SK-N-SH (cell line): ENCODE measurements at regions not wholly inside any gene's neighbourhood (a gene's known extent, or its start where the extent isn't known, plus 50 kb on each side); places are given as distances from the start of the nearest gene placed in this dataset.

Experiments
- CTCF ChIA-PET: fragments of 300-600, 350-600 bp; formaldehyde crosslinking; extraction: SDS; loops from one replicate; lab custom pipeline; 2021; lab: Yijun Ruan, JAX
- POLR2A ChIA-PET: fragments of 350-600 bp; sonication (Branson Sonifier 250); formaldehyde crosslinking; extraction: SDS; loops from one replicate; lab custom pipeline; 2020; ENCODE audit warnings: antibody characterized with exemption, inconsistent platforms; lab: Yijun Ruan, JAX
- DNase-seq: peaks from one replicate; pipeline ENCODE4 v3.0.0; 2012
- H2AFZ ChIP-seq: fragments of 200-600 bp; sonication (generic); 2 replicates; pipeline ENCODE4 v1.8.1; 2016; ENCODE audit warnings: antibody characterized with exemption, mild to moderate bottlenecking, low read depth
- H3F3A ChIP-seq: fragments of 200-600 bp; sonication (generic); replicated peaks from 2 replicates; pipeline ENCODE3; 2016; ENCODE audit warnings: antibody characterized with exemption, mild to moderate bottlenecking; ENCODE audit not compliant: insufficient read depth
- H3K27ac ChIP-seq, 2 experiments: fragments of 200-500 bp in 1 of 2; fragments of 200-600 bp in 1 of 2; sonication (Bioruptor generic) in 1 of 2; sonication (generic), shearing (Covaris generic) in 1 of 2; 2 replicates each; pipeline versions ENCODE4 v1.5.1 to v1.6.1; 2014 to 2016; ENCODE audit warnings: low read depth in 2 of 2, inconsistent platforms in 1 of 2, low read length in 1 of 2, mild to moderate bottlenecking in 1 of 2, mixed read lengths in 1 of 2
- H3K27me3 ChIP-seq: fragments of 200-600 bp; sonication (generic), shearing (Covaris generic); 2 replicates; pipeline ENCODE4 v1.6.1; 2016; ENCODE audit warnings: mixed run types; ENCODE audit not compliant: insufficient read depth
- H3K36me3 ChIP-seq, 2 experiments: fragments of 200-500 bp in 1 of 2; fragments of 200-600 bp in 1 of 2; sonication (Bioruptor generic) in 1 of 2; sonication (generic) in 1 of 2; replicated peaks in 1 of 2; 2 replicates each; pipeline versions ENCODE3 to v1.5.1; 2014 to 2016; ENCODE audit warnings: low read length in 1 of 2, mild to moderate bottlenecking in 1 of 2; ENCODE audit not compliant: insufficient read depth in 2 of 2, control insufficient read depth in 1 of 2
- H3K4me1 ChIP-seq, 2 experiments: fragments of 200-500 bp in 1 of 2; fragments of 200-600 bp in 1 of 2; sonication (Bioruptor generic) in 1 of 2; sonication (generic), shearing (Covaris generic) in 1 of 2; 2 replicates each; pipeline versions ENCODE4 v1.5.1 to v1.6.1; 2014 to 2016; ENCODE audit warnings: low read depth in 1 of 2, low read length in 1 of 2, mixed run types in 1 of 2; ENCODE audit not compliant: insufficient read depth in 2 of 2, control insufficient read depth in 1 of 2
- H3K4me2 ChIP-seq: fragments of 200-600 bp; sonication (generic), shearing (Covaris generic); 2 replicates; pipeline ENCODE4 v1.6.1; 2017; ENCODE audit warnings: mixed run types
- H3K4me3 ChIP-seq, 2 experiments: fragments of 200-500 bp in 1 of 2; fragments of 200-600 bp in 1 of 2; sonication (Bioruptor generic) in 1 of 2; sonication (generic), shearing (Covaris generic) in 1 of 2; 2 replicates each; pipeline versions ENCODE4 v1.5.1 to v1.8.1; 2014 to 2016; ENCODE audit warnings: low read depth in 2 of 2, inconsistent platforms in 1 of 2, low read length in 1 of 2, mild to moderate bottlenecking in 1 of 2, mixed read lengths in 1 of 2, moderate library complexity in 1 of 2
- H3K79me2 ChIP-seq: fragments of 200-600 bp; sonication (generic); 2 replicates; pipeline ENCODE4 v1.8.1; 2017; ENCODE audit warnings: mild to moderate bottlenecking; ENCODE audit not compliant: insufficient read depth
- H3K9ac ChIP-seq: fragments of 200-600 bp; sonication (generic); 2 replicates; pipeline ENCODE4 v1.6.1; 2017; ENCODE audit warnings: mixed run types
- H3K9me2 ChIP-seq: fragments of 200-600 bp; sonication (generic); 2 replicates; pipeline ENCODE4 v1.6.1; 2017; ENCODE audit warnings: mixed run types
- H3K9me3 ChIP-seq: fragments of 200-600 bp; sonication (generic); 2 replicates; pipeline ENCODE4 v1.6.1; 2017; ENCODE audit warnings: mixed run types, mild to moderate bottlenecking, moderate library complexity
- H4K20me1 ChIP-seq: fragments of 200-600 bp; sonication (generic); 2 replicates; pipeline ENCODE4 v1.6.1; 2017; ENCODE audit warnings: mild to moderate bottlenecking, mixed run types; ENCODE audit not compliant: insufficient read depth
- EZH2phosphoT487 ChIP-seq: fragments of 200-600 bp; sonication (generic); IDR thresholded peaks from 2 replicates; pipeline ENCODE4 v1.6.1; 2017; ENCODE audit warnings: low read depth, mixed run types, mild to moderate bottlenecking, antibody characterized with exemption, moderate library complexity, borderline replicate concordance
- GABPA ChIP-seq: IDR thresholded peaks from 2 replicates; pipeline ENCODE4 v1.4.0; 2012; ENCODE audit warnings: low read depth, mild to moderate bottlenecking
- GATA2 ChIP-seq: sonication (generic); formaldehyde crosslinking; IDR thresholded peaks from 2 replicates; pipeline ENCODE4 v1.5.0; 2020; ENCODE audit warnings: mild to moderate bottlenecking, missing genetic modification reagents
- JUND ChIP-seq: IDR thresholded peaks from 2 replicates; pipeline ENCODE4 v1.4.0; 2012
- NRF1 ChIP-seq: IDR thresholded peaks from 2 replicates; pipeline ENCODE4 v1.6.1; 2012; ENCODE audit warnings: low read depth, mild to moderate bottlenecking, low read length
- TEAD4 ChIP-seq: IDR thresholded peaks from 2 replicates; pipeline ENCODE4 v1.4.0; 2012; ENCODE audit warnings: mild to moderate bottlenecking, borderline replicate concordance; ENCODE audit not compliant: insufficient read depth
- WGBS: methylation state at CpG from one replicate; pipeline ENCODE4 v1.1.6; 2017; ENCODE audit warnings: low lambda C conversion rate; 5-methylcytosine and 5-hydroxymethylcytosine counted together
- TF ChIP-seq, protein P1 (sequence below): fragments of 200-600 bp; sonication (generic); IDR thresholded peaks from 2 replicates; pipeline ENCODE4 v1.6.1; 2017; ENCODE audit warnings: antibody characterized with exemption, mild to moderate bottlenecking, moderate library complexity
- TF ChIP-seq, protein P2 (sequence below): IDR thresholded peaks from 2 replicates; pipeline ENCODE4; 2012

DNA sequence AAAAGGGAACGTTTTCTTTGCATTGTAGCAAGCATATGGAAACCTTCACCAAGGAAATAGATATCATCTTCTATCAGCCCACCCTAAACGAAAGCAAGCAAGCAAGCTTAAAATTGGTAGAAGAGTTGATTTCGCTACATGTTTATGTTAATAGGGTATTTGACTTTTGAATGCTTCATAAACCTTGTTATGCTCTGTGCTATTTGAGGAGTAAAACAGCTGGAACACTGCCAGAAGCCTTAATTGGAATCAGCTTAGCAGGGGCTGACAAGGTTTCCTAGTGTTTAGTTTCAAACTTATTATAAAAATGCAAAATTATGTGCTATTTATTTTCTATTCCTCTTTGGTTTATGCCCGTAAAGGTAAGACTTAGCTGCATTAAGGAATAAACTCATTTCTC is 70.6 kb upstream of the LINC00305 start (continued):
- TF ChIP-seq, protein P1, sequence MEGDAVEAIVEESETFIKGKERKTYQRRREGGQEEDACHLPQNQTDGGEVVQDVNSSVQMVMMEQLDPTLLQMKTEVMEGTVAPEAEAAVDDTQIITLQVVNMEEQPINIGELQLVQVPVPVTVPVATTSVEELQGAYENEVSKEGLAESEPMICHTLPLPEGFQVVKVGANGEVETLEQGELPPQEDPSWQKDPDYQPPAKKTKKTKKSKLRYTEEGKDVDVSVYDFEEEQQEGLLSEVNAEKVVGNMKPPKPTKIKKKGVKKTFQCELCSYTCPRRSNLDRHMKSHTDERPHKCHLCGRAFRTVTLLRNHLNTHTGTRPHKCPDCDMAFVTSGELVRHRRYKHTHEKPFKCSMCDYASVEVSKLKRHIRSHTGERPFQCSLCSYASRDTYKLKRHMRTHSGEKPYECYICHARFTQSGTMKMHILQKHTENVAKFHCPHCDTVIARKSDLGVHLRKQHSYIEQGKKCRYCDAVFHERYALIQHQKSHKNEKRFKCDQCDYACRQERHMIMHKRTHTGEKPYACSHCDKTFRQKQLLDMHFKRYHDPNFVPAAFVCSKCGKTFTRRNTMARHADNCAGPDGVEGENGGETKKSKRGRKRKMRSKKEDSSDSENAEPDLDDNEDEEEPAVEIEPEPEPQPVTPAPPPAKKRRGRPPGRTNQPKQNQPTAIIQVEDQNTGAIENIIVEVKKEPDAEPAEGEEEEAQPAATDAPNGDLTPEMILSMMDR, result no peak
- no peak for TF ChIP-seq EZH2phosphoT487
- no peak for TF ChIP-seq JUND
- no peak for TF ChIP-seq NRF1
- no peak for TF ChIP-seq TEAD4

DNA sequence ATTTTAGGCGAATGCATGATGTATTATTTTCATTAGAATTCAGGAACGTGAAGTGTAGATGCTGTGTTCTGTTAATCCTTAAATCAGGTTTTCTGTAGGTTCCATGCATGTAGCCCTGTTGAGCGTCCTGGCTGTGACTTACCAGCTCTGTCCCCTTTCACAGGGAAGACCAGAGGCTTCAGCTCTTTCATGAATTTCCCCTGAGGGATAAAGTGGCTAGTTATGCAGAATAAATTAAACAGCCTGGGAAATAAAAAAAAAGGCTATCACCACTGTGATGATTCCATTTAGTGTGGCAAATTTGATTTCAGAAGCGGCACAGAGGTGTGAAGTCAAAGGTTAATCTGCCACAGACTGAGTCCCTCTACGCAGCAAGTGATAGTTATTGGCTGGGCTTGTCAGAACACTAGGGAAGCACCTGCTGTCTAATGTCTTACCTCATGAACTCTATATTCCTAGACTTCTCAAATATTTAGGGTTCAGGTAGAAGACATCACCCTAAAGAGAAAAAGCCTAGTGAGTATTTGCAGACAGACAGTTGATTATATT is 61.6 kb upstream of the LINC00305 start:
- Histone ChIP-seq H4K20me1 (no peaks in the 10 kb centered on the region), H3F3A (no peaks in the 10 kb centered on the region), H3K4me1 (no peaks in the 10 kb centered on the region), H3K4me3 (no peak overlapping the region), H3K9ac (no peak overlapping the region), H3K9me2 (no peaks in the 10 kb centered on the region), H3K27ac (no peak overlapping the region), H3K27me3 (no peaks in the 10 kb centered on the region), H3K9me3 (no peaks in the 10 kb centered on the region), H2AFZ (no peak overlapping the region), H3K4me2 (no peak overlapping the region), H3K79me2 (no peaks in the 10 kb centered on the region), H3K36me3 (no peaks in the 10 kb centered on the region)
- TF ChIP-seq GATA2 (CRISPR knock-in tag), result peak; percentile 74
- TF ChIP-seq GABPA, result no peak
- POLR2A ChIA-PET, result no interaction called here
- CTCF ChIA-PET, result no interaction called here
- 5% methylated on average over 5 of the region's 5 CpGs for WGBS
- peak; percentile 22 for DNase-seq

DNA sequence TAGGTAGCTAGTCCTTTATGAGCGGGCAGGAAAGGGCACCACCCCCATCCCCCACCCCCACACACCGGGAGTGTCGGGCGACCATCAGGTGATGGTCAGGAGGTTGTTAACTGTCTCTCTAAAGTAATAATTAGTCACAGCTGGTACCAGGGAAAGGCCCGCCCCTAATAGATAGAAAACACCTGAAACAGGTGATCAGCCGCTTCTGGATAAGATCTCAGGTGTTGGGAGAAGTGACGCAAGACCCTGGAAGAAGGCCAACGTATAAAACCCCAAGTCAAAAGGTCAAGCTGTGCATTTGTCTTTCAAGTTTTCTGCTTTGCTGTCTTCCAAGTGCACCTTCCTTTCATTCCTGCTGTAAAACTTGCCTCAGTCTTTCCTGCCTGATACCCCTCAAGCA is 59.6 kb upstream of the LINC00305 start:
- no peaks in the 10 kb centered on the region for H3K9me2 ChIP-seq
- TF ChIP-seq, protein P2, sequence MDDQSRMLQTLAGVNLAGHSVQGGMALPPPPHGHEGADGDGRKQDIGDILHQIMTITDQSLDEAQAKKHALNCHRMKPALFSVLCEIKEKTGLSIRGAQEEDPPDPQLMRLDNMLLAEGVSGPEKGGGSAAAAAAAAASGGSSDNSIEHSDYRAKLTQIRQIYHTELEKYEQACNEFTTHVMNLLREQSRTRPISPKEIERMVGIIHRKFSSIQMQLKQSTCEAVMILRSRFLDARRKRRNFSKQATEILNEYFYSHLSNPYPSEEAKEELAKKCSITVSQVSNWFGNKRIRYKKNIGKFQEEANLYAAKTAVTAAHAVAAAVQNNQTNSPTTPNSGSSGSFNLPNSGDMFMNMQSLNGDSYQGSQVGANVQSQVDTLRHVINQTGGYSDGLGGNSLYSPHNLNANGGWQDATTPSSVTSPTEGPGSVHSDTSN, result no peak
- TF ChIP-seq, all 33 proteins: peak for 0
- no peaks in the 10 kb centered on the region for H3K27me3 ChIP-seq
- no peaks in the 10 kb centered on the region for H3K4me1 ChIP-seq
- POLR2A ChIA-PET, result no interaction called here
- WGBS, result 54% methylated on average over 8 of the region's 8 CpGs
- H4K20me1 ChIP-seq, result no peaks in the 10 kb centered on the region
- H3K27ac ChIP-seq, result no peak overlapping the region
- no peak overlapping the region for H2AFZ ChIP-seq
- H3K4me2 ChIP-seq, result no peak overlapping the region
- no peaks in the 10 kb centered on the region for H3K36me3 ChIP-seq
- H3F3A ChIP-seq, result no peaks in the 10 kb centered on the region
- H3K4me3 ChIP-seq, result no peak overlapping the region
- DNase-seq, result no peak
- no peak overlapping the region for H3K9ac ChIP-seq
- no peaks in the 10 kb centered on the region for H3K79me2 ChIP-seq
- CTCF ChIA-PET, result no interaction called here
- no peaks in the 10 kb centered on the region for H3K9me3 ChIP-seq
